Activated CD4-positive, alpha-beta T cell treated with anti-CD3 and anti-CD28 coated beads for 48 hours (primary cell): ENCODE measurements at regions not wholly inside any gene's neighbourhood (a gene's known extent, or its start where the extent isn't known, plus 50 kb on each side); places are given as distances from the start of the nearest gene placed in this dataset.

Experiments used
- DNase-seq: peaks from one replicate; pipeline ENCODE4 v3.0.0-alpha.2; 2020

DNA sequence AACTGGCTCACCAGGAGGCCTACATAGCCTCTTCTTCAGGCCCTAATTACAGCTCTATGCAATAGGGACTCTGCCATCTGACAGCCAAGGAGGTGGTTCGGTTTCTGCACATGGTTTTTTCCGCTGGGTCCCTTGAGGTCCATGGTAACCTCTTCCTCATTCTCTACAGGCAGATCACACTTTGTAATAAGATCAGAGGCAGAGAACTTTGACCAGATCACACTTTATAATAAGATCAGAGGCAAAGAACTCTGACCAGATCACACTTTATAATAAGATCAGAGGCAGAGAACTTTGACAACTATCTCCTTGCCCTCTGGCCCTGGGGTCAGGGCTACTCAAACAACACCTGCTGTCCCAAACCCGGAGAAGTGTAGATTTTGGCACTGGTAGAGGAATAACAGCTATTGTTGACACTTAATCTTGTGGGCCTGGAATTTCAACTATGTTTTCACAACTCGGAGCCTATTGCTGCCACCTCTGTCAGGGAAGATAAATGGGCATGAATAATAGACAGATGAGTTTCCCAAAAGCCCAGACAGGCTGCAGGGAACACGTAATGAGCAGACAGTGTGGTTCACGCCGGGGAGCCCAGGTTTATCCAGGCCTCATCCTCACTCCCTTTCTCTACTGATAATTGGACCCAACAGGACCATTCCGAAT lies 246.1 kb downstream of the UQCRFS1 start:
- no peak for DNase-seq

DNA sequence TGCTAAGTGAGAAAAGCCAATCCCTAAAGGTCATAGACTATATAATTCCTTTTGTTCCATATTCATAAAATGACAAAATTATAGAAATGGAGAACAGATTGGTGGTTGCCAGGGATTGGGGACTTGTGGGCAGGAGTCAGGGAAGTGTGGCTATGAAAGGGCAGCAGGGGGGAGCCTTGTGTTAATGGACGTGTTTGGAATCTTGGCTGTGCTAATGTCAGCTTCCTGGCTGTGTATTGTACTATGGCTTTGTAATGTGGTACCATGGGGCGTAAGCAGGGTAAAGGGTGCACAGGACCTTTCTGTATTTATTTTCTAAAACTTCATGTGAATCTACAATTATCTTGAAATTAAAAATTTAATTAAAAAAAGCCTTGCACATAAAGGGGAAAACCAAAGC lies 248.5 kb downstream of the UQCRFS1 start:
- DNase-seq: no peak

GRCh38 chr19:28963486-28964250 lies 249.3 kb downstream of the UQCRFS1 start:
- DNase-seq: no peak

DNA sequence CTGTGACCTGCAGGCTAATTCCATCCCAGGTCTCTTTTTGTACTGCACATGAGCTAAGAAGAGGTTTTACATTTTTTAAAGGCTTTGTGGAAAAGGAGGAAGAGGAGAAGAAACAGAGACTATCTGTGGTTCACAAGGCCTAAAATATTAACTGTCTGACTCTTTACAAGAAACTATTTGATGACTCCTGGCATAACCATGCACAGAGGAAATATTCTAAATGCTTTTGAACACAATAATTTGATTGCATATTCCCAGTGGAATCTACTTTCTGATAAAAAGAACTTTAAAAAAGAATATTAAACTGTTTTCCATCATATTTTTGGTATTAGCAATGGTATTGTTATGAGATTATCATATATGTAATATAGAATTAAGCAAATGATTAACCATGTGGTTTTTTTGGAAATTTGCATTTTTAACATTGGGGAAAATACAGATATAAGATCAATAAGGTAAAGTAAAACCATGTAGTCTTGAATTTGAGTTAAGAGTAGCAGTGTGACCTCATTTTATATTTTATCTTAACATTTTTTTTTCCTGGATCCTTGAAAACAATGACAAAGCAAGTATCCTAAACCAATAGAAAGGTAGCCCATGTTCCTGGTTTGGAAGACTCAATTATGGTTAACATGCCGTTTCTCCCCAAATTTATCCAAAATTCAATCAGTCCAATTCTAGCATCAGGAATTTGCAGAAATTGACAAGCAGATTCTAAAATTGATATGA lies 251.0 kb downstream of the UQCRFS1 start:
- no peak for DNase-seq

DNA sequence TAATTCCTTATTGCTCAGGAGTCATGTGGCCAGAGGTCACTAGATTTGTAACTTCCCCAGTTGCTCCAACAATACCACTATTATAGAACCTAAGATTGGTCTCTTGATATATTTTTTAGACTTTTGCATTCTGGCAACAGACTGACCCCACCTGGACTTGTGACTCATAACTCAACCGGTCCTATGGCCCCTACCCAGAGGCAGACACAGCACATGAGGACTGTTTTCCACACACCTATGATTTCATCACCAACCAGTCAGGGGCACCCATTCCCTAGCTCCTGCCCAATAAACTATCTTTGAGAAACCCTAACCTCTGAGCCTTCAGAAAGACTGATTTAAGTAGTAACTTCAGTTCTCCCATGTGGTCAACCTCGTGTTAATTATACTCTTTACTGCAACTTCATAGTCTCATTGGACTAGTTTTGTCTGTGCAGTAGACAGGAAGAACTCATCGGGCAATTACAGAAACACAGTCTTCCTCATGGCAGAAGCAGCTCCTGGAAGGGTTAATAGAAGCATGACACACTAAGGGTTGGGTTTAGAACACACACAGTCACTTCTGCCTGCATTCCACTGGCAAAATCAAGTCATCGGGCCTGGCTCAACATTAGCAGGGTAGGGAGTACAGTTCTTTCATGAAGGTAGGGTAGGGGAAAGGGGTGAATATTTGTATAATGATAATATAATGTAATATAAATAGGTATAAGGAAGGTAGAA lies 251.8 kb downstream of the UQCRFS1 start:
- no peak for DNase-seq

GRCh38 chr19:28960586-28960985 lies 252.4 kb downstream of the UQCRFS1 start:
- DNase-seq: no peak

GRCh38 chr19:28956961-28957360 lies 256.0 kb downstream of the UQCRFS1 start:
- no peak for DNase-seq

- no peak for DNase-seq
These were observed 256.5 kb downstream of the UQCRFS1 start for GRCh38 chr19:28956421-28956820.

DNA sequence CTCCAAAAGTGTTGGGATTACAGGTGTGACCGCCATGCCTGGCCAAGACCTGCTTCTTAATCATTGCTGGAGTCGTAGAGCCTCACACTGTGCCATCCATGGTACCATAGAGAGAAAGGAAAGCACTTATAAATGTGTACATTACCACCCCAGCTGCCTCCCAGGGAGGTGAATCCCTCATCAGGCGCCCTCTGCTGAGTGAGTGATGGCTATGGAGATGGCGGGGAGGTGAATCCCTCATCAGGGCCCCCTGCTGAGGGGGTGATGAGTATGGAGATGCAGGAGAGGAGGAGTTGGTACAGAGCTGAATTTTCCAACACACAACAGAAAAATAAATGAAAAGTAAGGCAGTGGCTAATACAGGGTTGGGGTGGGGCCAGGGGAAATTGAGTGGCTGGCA lies 263.4 kb downstream of the UQCRFS1 start:
- no peak for DNase-seq

DNA sequence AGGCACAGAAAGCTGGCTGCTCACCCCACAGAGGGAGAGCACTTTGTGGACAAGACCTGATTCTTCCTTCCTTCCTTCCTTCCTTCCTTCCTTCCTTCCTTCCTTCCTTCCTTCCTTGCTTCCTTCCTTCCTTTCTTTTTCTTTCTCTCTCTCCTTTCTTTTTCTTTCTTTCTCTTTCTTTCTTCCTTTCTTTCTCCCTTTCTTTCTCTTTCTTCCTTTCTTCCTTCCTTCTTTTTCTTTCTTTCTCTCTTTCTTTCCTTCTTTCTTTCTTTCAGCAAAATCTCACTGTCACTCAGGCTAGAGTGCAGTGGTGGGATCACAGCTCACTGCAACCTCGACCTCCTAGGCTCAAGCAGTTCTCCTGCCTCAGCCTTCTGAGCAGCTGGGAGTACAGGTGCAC lies 263.9 kb downstream of the UQCRFS1 start:
- no peak for DNase-seq

DNA sequence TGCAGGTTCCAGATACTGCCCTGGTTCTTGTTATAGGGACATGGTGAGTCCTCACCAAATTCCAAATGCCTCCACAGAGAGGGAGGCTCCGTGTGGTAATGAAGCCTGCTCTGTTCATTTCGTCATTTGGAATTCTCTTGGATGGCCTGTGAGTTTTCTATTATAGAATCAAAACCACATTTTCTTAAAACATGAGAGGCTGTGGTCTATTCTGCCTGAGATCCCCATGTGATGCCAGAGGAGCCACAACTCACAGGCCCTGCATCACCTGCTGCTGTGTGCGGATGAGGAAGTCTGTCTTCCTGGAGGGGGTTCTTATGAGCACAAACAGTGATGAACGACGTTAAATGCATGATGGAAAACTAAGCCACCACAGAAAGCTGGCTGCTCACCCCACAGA lies 264.4 kb downstream of the UQCRFS1 start:
- no peak for DNase-seq

- no peak for DNase-seq
These were observed 264.9 kb downstream of the UQCRFS1 start for GRCh38 chr19:28948026-28948425.

- DNase-seq: no peak
These were observed 269.3 kb downstream of the UQCRFS1 start for GRCh38 chr19:28943651-28944050.

DNA sequence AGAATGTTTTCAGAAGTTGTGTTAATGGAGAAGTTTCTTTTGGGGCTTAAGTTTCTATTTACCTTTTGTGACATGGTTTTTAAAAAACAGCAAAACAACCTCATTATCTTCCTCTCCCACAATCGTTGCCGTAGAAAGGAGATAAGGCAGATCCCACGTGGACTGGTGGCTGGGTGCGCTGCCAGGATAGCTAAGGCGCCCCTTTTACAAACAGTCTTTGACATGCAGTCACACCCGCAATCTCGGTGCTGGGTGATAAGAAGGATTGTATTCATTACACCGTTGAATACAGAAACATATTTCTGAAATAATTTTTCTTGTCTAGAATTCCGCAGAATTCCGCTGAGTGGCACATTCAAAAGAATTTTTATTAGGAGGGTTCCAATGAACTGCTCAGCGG lies 271.1 kb downstream of the UQCRFS1 start:
- DNase-seq: no peak

DNA sequence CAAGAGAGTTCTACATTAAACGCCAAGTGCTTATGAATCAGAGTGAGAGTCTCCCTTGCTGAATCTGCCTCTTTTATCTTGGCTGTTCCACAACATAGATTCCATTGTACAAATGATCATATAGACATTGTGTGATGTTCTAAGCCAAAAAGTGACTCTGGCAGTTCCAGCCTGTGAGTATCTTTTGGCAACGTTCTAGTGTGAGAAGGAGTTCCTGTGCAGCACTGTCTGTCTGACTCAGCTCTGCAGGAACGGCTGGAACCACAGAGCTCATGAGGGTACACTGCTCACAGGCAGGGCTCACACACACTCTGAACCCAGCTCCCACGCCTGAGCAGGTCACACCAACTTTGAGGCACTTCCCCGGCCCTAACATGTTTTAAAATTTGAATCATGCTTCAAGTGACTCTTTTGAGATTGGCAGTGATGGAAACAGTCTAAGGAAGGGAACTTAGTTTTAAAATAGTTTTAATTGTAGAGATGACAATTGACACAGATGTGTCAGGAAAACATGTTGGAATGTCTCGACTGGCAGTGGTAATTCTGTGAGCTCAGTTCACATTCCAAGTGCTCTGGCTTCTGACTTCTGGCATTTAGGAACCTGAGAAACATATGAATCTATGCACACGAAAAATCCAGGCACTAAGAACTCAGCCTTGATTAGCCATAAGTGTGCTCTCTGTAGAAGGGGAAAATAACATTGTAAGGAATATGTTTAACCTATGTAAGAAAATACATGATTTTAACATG lies 272.0 kb downstream of the UQCRFS1 start:
- no peak for DNase-seq

DNA sequence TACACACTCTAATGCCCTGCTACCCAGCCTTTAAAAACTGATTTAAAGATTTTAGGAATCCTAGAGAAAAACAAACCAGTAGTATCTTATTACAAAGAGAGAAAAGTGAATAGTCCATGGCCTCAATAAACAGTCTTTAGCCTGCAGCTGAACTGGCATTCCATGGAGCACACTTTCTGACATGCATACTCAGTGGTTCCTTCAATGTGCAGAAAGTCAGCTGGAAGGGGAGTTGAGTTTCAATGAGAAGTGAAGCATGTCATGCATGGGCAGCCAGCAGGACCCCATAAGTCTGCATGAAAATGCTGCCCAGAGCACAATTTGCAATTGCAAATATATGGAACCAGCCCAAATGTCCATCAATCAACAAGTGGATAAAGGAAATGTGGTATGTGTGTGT lies 273.7 kb downstream of the UQCRFS1 start:
- DNase-seq: no peak

DNA sequence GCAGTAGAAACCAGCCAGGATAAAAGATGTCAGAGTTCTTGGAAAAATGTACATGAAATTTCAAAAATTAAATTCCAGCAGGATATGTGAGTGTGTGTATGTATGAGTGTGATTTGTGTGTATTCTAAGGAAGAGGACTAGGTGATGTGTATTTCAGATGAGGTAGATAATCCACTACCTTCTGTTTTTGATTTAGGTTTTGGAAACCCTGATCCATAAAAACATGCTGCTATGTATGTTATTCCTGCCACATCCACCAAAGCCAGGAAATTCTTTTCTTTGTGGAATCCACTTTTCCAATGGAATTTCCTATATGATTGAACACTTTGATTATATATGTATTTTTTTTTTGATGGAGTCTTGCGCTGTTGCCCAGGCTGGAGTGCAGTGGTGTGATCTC lies 276.9 kb downstream of the UQCRFS1 start:
- DNase-seq: no peak

- DNase-seq: no peak
These were observed 278.3 kb downstream of the UQCRFS1 start for GRCh38 chr19:28934631-28935030.

DNA sequence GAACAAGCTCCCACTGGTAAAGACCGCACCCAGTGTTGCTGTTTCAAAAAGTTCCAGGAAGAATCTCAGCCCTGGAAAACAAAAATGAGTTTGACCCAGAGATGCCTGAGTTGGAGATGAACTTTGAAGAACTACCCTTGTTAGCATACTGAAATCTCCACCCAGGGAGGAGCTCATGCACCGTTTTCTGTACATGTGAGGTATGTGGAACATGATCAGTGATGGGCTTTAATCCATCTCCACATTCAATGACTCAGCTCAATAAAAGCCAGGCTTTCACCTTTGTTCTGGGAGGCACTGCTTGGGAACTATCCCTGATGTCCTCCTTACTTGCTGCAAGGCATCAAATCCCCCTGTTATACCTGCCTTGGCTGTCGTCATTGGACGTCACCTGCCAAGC lies 279.9 kb downstream of the UQCRFS1 start:
- no peak for DNase-seq

GRCh38 chr19:28932446-28932845 lies 280.5 kb downstream of the UQCRFS1 start:
- DNase-seq: no peak

DNA sequence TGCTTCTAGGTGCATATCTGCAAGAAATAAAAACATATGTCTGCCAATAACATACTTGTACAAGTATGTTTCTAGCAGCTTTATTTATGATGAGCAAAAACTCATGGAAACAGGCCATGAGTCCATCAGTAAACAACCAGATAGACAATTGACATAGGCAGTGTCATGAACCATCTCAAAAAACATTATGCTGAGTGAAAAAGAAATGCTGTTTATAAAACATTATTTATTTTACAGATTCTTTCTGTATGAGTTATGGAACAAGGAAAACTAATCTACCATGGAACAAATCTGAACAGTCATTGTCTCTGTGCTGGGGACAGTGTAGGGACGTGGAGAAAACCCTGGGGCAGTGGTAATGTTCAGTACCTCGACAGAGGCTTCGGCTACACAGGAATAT lies 283.9 kb downstream of the UQCRFS1 start:
- no peak for DNase-seq

DNA sequence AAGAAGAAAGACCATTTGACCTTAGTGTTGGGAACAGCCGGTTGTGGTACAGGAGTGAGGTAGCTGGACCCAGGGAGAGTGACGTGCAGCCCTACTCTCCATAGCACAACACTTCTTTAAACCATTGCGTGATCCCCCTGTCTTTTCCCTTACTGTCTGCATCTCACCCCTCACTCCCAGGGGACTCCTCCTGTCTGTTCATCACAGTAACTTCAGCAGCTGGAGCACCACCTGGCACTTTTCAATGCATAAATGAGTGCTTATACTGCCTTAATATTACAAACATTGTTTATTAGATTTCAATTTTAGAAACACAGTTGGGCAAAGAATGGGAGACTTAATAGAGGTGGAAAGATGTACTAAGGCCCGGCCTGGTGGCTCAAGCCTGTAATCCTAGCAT lies 285.5 kb downstream of the UQCRFS1 start:
- DNase-seq: no peak
